Fibroblast of pulmonary artery (primary cell): ENCODE measurements at regions not wholly inside any gene's neighbourhood (a gene's known extent, or its start where the extent isn't known, plus 50 kb on each side); places are given as distances from the start of the nearest gene placed in this dataset.

Experiments used
- DNase-seq: peaks from one replicate; pipeline ENCODE4 v3.0.0-alpha.2; 2010; ENCODE audit warnings: low read depth
- H3K4me3 ChIP-seq: replicated peaks from 2 replicates; pipeline ENCODE4 v1.5.1; 2011; ENCODE audit warnings: low read depth, mild to moderate bottlenecking, control low read depth, low read length, moderate library complexity
- TF ChIP-seq, protein P1 (sequence below): IDR thresholded peaks from 2 replicates; pipeline ENCODE4 v1.5.1; 2011; ENCODE audit warnings: mild to moderate bottlenecking, control low read depth, low read length, inconsistent platforms; ENCODE audit errors: missing control alignments

DNA sequence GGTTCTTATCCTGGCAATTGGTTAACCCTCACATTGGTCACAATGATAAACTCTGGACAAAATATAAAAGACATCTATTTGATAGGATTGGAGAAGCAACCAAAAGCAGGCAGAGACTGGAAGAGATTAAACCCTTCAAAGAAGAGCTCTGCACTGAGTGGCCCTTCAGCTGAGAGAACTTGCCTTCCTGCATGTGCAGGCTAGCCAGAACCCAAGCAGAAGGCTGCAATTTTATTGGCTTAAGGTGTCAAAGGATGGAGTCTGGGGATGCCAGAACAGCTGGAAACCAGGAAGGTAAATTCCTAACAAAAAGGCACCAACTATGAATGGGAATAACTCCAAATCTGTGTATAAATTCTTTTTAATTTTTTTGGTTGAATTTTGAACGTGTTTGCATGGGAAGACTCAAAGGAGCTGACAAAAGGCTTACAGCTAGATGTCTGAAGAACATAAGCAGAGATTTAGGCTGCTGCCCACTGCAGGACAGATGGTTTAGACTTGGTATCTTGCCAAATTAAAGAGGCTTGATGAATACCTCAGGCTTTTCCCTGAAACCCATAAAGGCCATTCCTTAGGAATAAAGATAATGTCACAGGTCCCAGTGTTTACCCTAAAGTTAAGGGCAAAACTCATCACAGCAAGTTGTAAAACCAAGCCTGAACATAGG, 66.3 kb downstream of the NR2F1 start:
- TF ChIP-seq, protein P1, sequence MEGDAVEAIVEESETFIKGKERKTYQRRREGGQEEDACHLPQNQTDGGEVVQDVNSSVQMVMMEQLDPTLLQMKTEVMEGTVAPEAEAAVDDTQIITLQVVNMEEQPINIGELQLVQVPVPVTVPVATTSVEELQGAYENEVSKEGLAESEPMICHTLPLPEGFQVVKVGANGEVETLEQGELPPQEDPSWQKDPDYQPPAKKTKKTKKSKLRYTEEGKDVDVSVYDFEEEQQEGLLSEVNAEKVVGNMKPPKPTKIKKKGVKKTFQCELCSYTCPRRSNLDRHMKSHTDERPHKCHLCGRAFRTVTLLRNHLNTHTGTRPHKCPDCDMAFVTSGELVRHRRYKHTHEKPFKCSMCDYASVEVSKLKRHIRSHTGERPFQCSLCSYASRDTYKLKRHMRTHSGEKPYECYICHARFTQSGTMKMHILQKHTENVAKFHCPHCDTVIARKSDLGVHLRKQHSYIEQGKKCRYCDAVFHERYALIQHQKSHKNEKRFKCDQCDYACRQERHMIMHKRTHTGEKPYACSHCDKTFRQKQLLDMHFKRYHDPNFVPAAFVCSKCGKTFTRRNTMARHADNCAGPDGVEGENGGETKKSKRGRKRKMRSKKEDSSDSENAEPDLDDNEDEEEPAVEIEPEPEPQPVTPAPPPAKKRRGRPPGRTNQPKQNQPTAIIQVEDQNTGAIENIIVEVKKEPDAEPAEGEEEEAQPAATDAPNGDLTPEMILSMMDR, result no peak
- no peak overlapping the region for H3K4me3 ChIP-seq
- DNase-seq, result no peak

DNA sequence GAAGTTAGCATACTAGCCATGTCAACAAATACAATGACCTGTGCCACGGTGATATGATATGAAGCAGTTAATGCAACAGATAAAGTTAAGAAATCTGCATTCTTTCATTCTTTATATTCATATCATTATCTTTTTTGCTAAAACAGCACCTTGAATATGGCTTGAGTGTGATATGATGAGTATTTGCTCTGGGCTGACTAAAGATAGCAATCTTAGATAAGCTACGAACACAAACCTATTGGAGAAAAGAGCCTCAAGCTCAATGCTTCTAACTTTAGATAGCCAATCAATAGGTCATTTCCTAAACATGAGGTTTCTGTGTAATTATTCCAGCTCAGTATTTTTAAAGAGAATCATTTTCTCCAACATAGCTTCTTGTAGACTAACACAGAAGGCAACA, 61.7 kb downstream of the NR2F1 start:
- no peak for DNase-seq
- no peak overlapping the region for H3K4me3 ChIP-seq
- TF ChIP-seq, protein P1, result no peak
